ENCODE measurements at regions not wholly inside any gene's neighbourhood (a gene's known extent, or its start where the extent isn't known, plus 50 kb on each side); places are given as distances from the start of the nearest gene placed in this dataset.

DNA sequence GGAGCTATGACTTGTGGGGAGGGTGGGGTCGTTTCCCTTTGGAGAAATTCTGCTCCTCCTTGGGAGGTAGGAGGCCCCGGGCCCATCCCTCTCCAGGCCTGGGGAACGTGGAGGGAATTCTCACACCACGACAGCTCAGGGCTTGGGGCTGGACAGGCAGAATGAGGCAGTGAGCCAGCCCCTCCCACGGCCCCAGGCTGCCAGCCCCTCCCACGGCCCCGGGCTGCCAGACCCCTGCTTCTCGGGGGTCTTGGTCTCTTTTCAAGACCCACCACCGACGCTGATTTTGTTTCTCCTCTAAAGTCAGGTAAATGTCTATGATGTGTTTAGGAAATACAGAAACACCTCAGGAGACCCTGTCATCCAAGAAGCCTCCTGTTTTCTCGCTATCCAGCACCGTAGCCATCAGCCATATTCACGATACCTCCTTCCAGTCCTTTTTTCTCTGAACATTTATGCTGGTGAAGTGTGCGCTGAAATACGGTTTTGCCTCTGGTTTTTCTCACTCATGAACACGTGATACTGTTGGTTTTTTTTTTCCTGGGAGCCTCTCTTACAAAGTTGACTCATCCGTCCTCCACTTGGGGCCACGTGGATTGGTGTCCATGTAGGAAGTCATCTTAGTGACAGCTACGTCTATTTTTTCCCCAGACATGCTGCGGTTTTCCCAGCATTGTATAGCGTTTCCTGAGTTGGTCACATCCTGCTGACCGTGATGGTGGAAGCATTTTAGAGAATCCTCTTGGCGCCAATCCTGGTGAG is 1219.6 kb downstream of the BRD1 start:
- Histone ChIP-seq H3K4me2 (peak overlapping the region; percentile 10 to 55 (median 39); a peak in 18 of 22 replicates), H3K27me3 (peaks cover 0 to 15% (median 0%) of the 10 kb centered on the region in 11 experiments; a peak in 4 of 22 replicates), H3K4me1 (peaks cover 10 to 21% (median 14%) of the 10 kb centered on the region in 10 experiments; a peak in 19 of 20 replicates), H3K36me3 (no peaks in the 10 kb centered on the region), H3K27ac (no peak overlapping the region), H4K20me1 (peaks cover 0 to 100% (median 27%) of the 10 kb centered on the region in 11 experiments; a peak in 13 of 22 replicates), H3K4me3 (no peak overlapping the region), H3K9ac (no peak overlapping the region), H3K9me3 (replicated peaks in 1 of 11) (peaks cover 0 to 10% (median 0%) of the 10 kb centered on the region in 11 experiments; a peak in 3 of 22 replicates)
- TF ChIP-seq Cebpa-rat (IDR thresholded peaks at IDR 0.05), result no peak

- H3K4me2 ChIP-seq, result no peak overlapping the region
- no peak overlapping the region for H3K4me3 ChIP-seq
- H3K4me1 ChIP-seq, result peaks cover 10 to 15% (median 13%) of the 10 kb centered on the region in 10 experiments; a peak in 19 of 20 replicates
- H3K9me3 ChIP-seq (replicated peaks in 1 of 11), result peaks cover 0 to 10% (median 0%) of the 10 kb centered on the region in 11 experiments; a peak in 3 of 22 replicates
- H3K27me3 ChIP-seq, result peaks cover 0 to 7% (median 0%) of the 10 kb centered on the region in 11 experiments; a peak in 3 of 22 replicates
- H4K20me1 ChIP-seq, result peaks cover 0 to 100% (median 19%) of the 10 kb centered on the region in 11 experiments; a peak in 13 of 22 replicates
- no peaks in the 10 kb centered on the region for H3K36me3 ChIP-seq
- H3K27ac ChIP-seq, result no peak overlapping the region
- H3K9ac ChIP-seq, result no peak overlapping the region
- TF ChIP-seq Cebpa-rat (IDR thresholded peaks at IDR 0.05), result no peak
These were observed 1220.9 kb downstream of the BRD1 start for GRCh38 chr22:48606684-48607307.

GRCh38 chr22:48605856-48606481 is 1221.7 kb downstream of the BRD1 start:
- Histone ChIP-seq H3K27ac (no peak overlapping the region), H3K36me3 (no peaks in the 10 kb centered on the region), H3K27me3 (peaks cover 0 to 7% (median 0%) of the 10 kb centered on the region in 11 experiments; a peak in 1 of 22 replicates), H4K20me1 (peaks cover 0 to 100% (median 17%) of the 10 kb centered on the region in 11 experiments; a peak in 12 of 22 replicates), H3K9ac (no peak overlapping the region), H3K9me3 (replicated peaks in 1 of 11) (peaks cover 0 to 4% (median 0%) of the 10 kb centered on the region in 11 experiments; a peak in 2 of 22 replicates), H3K4me3 (no peak overlapping the region), H3K4me2 (no peak overlapping the region), H3K4me1 (peaks cover 10 to 15% (median 13%) of the 10 kb centered on the region in 10 experiments; a peak in 19 of 20 replicates)
- no peak for TF ChIP-seq Cebpa-rat (IDR thresholded peaks at IDR 0.05)

DNA sequence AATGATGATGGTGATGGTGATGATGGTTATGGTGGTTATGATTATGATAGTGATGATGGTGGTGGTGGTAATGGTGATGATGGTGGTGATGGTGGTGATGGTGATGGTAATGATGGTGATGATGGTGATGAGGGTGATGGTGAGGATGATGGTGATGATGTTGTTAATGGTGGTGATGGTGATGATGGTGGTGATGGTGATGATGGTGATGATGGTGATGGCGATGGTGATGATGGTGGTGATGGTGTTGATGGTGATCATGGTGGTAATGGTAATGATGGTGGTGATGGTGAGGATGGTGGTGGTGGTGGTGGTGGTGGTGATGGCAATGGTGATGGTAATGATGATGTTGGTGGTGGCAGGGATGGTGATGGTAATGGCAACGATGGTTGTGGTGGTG is 1222.5 kb downstream of the BRD1 start:
- peaks cover 0 to 7% (median 0%) of the 10 kb centered on the region in 11 experiments; a peak in 1 of 22 replicates for H3K27me3 ChIP-seq
- no peak overlapping the region for H3K4me2 ChIP-seq
- peaks cover 0 to 1% (median 0%) of the 10 kb centered on the region in 11 experiments; a peak in 2 of 22 replicates for H3K9me3 ChIP-seq (replicated peaks in 1 of 11)
- H3K27ac ChIP-seq, result no peak overlapping the region
- no peak for TF ChIP-seq Cebpa-rat (IDR thresholded peaks at IDR 0.05)
- peaks cover 10 to 15% (median 13%) of the 10 kb centered on the region in 10 experiments; a peak in 19 of 20 replicates for H3K4me1 ChIP-seq
- peaks cover 0 to 100% (median 16%) of the 10 kb centered on the region in 11 experiments; a peak in 12 of 22 replicates for H4K20me1 ChIP-seq
- no peaks in the 10 kb centered on the region for H3K36me3 ChIP-seq
- H3K9ac ChIP-seq, result no peak overlapping the region
- H3K4me3 ChIP-seq, result no peak overlapping the region

GRCh38 chr22:48603621-48604320 is 1223.9 kb downstream of the BRD1 start:
- Histone ChIP-seq H3K9ac (no peak overlapping the region), H3K4me1 (peaks cover 10 to 14% (median 11%) of the 10 kb centered on the region in 10 experiments; a peak in 19 of 20 replicates), H3K27ac (no peak overlapping the region), H3K27me3 (no peaks in the 10 kb centered on the region), H3K9me3 (replicated peaks in 1 of 11) (peaks cover 4 to 15% (median 10%) of the 10 kb centered on the region in 11 experiments), H4K20me1 (peaks cover 0 to 100% (median 6%) of the 10 kb centered on the region in 11 experiments; a peak in 11 of 22 replicates), H3K36me3 (peaks cover 0 to 1% (median 0%) of the 10 kb centered on the region in 11 experiments; a peak in 1 of 22 replicates), H3K4me2 (no peak overlapping the region), H3K4me3 (no peak overlapping the region)
- TF ChIP-seq Cebpa-rat (IDR thresholded peaks at IDR 0.05), result no peak

- Histone ChIP-seq H3K27me3 (no peaks in the 10 kb centered on the region), H3K9me3 (replicated peaks in 1 of 11) (peaks cover 12 to 23% (median 18%) of the 10 kb centered on the region in 11 experiments), H3K9ac (no peak overlapping the region), H3K27ac (no peak overlapping the region), H3K36me3 (peaks cover 0 to 8% (median 0%) of the 10 kb centered on the region in 11 experiments; a peak in 4 of 22 replicates), H4K20me1 (peaks cover 0 to 93% (median 4%) of the 10 kb centered on the region in 11 experiments; a peak in 8 of 22 replicates), H3K4me3 (no peak overlapping the region), H3K4me1 (peaks cover 2 to 6% (median 4%) of the 10 kb centered on the region in 10 experiments; a peak in 19 of 20 replicates), H3K4me2 (no peak overlapping the region)
- no peak for TF ChIP-seq Cebpa-rat (IDR thresholded peaks at IDR 0.05)
These were observed 1224.7 kb downstream of the BRD1 start for GRCh38 chr22:48602805-48603518.

DNA sequence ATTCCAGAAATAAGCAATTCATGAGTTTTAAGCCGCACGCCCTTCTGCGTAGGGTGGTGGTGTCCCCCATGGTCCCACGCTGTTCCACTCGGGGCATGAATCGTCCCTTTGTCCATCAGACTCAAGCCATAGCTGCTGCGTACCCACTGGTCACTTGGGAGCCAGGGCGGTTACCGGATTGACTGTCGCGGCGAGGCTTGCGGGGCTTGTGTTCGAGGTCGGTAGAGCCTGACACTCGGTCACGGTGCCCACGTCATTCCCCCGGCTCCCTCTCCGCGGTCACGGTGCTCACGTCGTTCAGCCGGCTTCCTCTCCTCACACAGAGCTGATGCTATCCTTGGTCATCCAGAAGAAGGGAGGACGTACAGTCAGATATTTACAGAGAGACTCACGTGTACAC is 1227.0 kb downstream of the BRD1 start:
- no peak overlapping the region for H3K4me2 ChIP-seq
- H3K36me3 ChIP-seq, result peaks cover 0 to 10% (median 0%) of the 10 kb centered on the region in 11 experiments; a peak in 4 of 22 replicates
- TF ChIP-seq Cebpa-rat (IDR thresholded peaks at IDR 0.05), result no peak
- H3K27me3 ChIP-seq, result peaks cover 0 to 8% (median under 1%) of the 10 kb centered on the region in 11 experiments; a peak in 8 of 22 replicates
- H3K4me3 ChIP-seq, result no peak overlapping the region
- H3K27ac ChIP-seq, result no peak overlapping the region
- peaks cover 0 to 88% (median 1%) of the 10 kb centered on the region in 11 experiments; a peak in 8 of 22 replicates for H4K20me1 ChIP-seq
- H3K9ac ChIP-seq, result no peak overlapping the region
- peaks cover 0 to 19% (median 13%) of the 10 kb centered on the region in 10 experiments; a peak in 11 of 20 replicates for H3K4me1 ChIP-seq
- peaks cover 16 to 32% (median 22%) of the 10 kb centered on the region in 11 experiments for H3K9me3 ChIP-seq (replicated peaks in 1 of 11)
